PC-3 (cell line): ENCODE measurements at regions not wholly inside any gene's neighbourhood (a gene's known extent, or its start where the extent isn't known, plus 50 kb on each side); places are given as distances from the start of the nearest gene placed in this dataset.

ENCODE experiments used
- EZH2 ChIP-seq: fragments of 300-600 bp; sonication (generic); IDR thresholded peaks from one replicate; pipeline ENCODE4 v1.6.1; 2017; ENCODE audit warnings: antibody characterized with exemption, mild to moderate bottlenecking, low read length; ENCODE audit not compliant: unreplicated experiment
- TF ChIP-seq, protein P1 (sequence below): fragments of 300-600 bp; sonication (generic); conservative IDR thresholded peaks from 2 replicates; pipeline ENCODE4 v1.5.1; 2017; ENCODE audit warnings: antibody characterized with exemption, low read depth, mild to moderate bottlenecking, low read length

DNA sequence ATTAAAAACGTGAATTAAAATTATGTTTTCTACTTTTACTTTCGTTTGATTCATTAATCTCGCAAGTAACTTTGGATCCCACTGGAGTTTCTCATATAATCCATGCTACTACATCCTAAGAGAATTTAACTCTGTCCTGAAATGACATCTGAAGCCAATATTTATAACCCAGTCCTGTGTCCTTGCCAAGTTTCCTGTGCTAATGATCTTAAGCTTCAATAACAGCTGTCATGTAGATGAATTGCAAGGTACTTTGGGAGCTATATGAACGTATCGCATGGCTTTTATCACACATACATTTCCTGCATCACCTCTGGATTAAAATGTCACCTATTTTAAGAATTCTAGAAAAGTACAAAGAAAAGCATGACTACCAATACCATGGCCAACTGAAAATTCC lies 833.8 kb upstream of the CITED2 start:
- TF ChIP-seq, protein P1, sequence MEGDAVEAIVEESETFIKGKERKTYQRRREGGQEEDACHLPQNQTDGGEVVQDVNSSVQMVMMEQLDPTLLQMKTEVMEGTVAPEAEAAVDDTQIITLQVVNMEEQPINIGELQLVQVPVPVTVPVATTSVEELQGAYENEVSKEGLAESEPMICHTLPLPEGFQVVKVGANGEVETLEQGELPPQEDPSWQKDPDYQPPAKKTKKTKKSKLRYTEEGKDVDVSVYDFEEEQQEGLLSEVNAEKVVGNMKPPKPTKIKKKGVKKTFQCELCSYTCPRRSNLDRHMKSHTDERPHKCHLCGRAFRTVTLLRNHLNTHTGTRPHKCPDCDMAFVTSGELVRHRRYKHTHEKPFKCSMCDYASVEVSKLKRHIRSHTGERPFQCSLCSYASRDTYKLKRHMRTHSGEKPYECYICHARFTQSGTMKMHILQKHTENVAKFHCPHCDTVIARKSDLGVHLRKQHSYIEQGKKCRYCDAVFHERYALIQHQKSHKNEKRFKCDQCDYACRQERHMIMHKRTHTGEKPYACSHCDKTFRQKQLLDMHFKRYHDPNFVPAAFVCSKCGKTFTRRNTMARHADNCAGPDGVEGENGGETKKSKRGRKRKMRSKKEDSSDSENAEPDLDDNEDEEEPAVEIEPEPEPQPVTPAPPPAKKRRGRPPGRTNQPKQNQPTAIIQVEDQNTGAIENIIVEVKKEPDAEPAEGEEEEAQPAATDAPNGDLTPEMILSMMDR: no peak
- TF ChIP-seq EZH2: no peak
